ENCODE measurements at regions not wholly inside any gene's neighbourhood (a gene's known extent, or its start where the extent isn't known, plus 50 kb on each side); places are given as distances from the start of the nearest gene placed in this dataset.

GRCh38 chr4:38314663-38315062 lies 349.3 kb upstream of the KLF3 start:
- TF ChIP-seq ESRRA (CRISPR knock-in tag; IDR thresholded peaks at IDR 0.05; ENCODE audit: borderline replicate concordance) (no peak), ZNF423 (CRISPR knock-in tag; IDR thresholded peaks at IDR 0.05) (no peak), CTCF (IDR thresholded peaks at IDR 0.05) (no peak), ZNF263 (CRISPR knock-in tag; IDR thresholded peaks at IDR 0.05; ENCODE audit: low read depth) (no peak), USF2 (CRISPR knock-in tag; IDR thresholded peaks at IDR 0.05) (no peak)
